H1 (cell line): ENCODE measurements at regions not wholly inside any gene's neighbourhood (a gene's known extent, or its start where the extent isn't known, plus 50 kb on each side); places are given as distances from the start of the nearest gene placed in this dataset.

Source experiments
- CTCF ChIA-PET: fragments of 300-600 bp; sonication (Branson Sonifier 250); formaldehyde crosslinking; loops from one replicate; lab custom pipeline; 2021; ENCODE audit not compliant: partially characterized antibody; lab: Charles Lee
- POLR2A ChIA-PET: fragments of 300-600 bp; sonication (Branson Sonifier 250); formaldehyde crosslinking; loops from one replicate; lab custom pipeline; 2021; ENCODE audit warnings: inconsistent platforms; ENCODE audit not compliant: partially characterized antibody; lab: Charles Lee
- DNase-seq, 2 experiments: peaks; one replicate each; pipeline versions ENCODE4 v3.0.0 to v3.0.0-alpha.2; 2010 to 2022; ENCODE audit warnings: low spot score in 2 of 2, low read depth in 1 of 2, mixed read lengths in 1 of 2
- FAIRE-seq: peaks from 2 replicates; lab custom pipeline; 2011; peaks lifted over from hg19 to GRCh38; lab: Jason Lieb, UNC
- H2AFZ ChIP-seq: 2 replicates; pipeline ENCODE4 v1.8.1; 2012; ENCODE audit warnings: low read length, inconsistent platforms
- H2AK5ac ChIP-seq: 2 replicates; pipeline ENCODE4 v1.6.1; 2013; ENCODE audit warnings: low read depth, low read length
- H2BK120ac ChIP-seq: replicated peaks from 2 replicates; pipeline ENCODE3; 2013; ENCODE audit warnings: low read depth, low read length, inconsistent platforms
- H2BK12ac ChIP-seq: 2 replicates; pipeline ENCODE4 v1.6.1; 2013; ENCODE audit warnings: low read depth, low read length
- H2BK15ac ChIP-seq: 2 replicates; pipeline ENCODE4 v1.6.1; 2013; ENCODE audit warnings: low read length
- H2BK20ac ChIP-seq: 2 replicates; pipeline ENCODE4 v1.6.1; 2013; ENCODE audit warnings: low read length
- H2BK5ac ChIP-seq: 2 replicates; pipeline ENCODE4 v1.6.1; 2013; ENCODE audit warnings: low read depth, low read length
- H3K14ac ChIP-seq: 2 replicates; pipeline ENCODE4 v1.6.1; 2013; ENCODE audit warnings: inconsistent platforms; ENCODE audit not compliant: insufficient read length
- H3K18ac ChIP-seq: 2 replicates; pipeline ENCODE4 v1.6.1; 2013; ENCODE audit warnings: low read length; ENCODE audit errors: extremely low read depth
- H3K23ac ChIP-seq: 2 replicates; pipeline ENCODE4 v1.6.1; 2013; ENCODE audit warnings: inconsistent platforms; ENCODE audit not compliant: insufficient read length
- H3K23me2 ChIP-seq: 2 replicates; pipeline ENCODE4 v1.6.1; 2013; ENCODE audit warnings: low read depth, low read length
- H3K27ac ChIP-seq: 2 replicates; pipeline ENCODE4 v1.6.1; 2011; ENCODE audit warnings: low read depth, low read length, inconsistent platforms
- H3K27me3 ChIP-seq, 4 experiments: replicated peaks in 1 of 4; 1 replicate in 1 of 4; 2 replicates in 3 of 4; pipeline versions ENCODE4 v1.6.1 to v1.8.1; 2011 to 2013; ENCODE audit warnings: low read length in 3 of 4, mild to moderate bottlenecking in 3 of 4, inconsistent platforms in 2 of 4, mixed read lengths in 2 of 4, moderate library complexity in 1 of 4; ENCODE audit not compliant: control insufficient read depth in 3 of 4, insufficient read depth in 3 of 4; ENCODE audit errors: extremely low read depth in 1 of 4
- H3K36me3 ChIP-seq, 4 experiments: 2 replicates each; pipeline versions ENCODE4 v1.6.1 to v1.8.1; 2011 to 2013; ENCODE audit warnings: mild to moderate bottlenecking in 4 of 4, low read length in 3 of 4, moderate library complexity in 2 of 4, control low read depth in 1 of 4, inconsistent platforms in 1 of 4; ENCODE audit not compliant: insufficient read depth in 4 of 4, control insufficient read depth in 2 of 4
- H3K4ac ChIP-seq: replicated peaks from 2 replicates; pipeline ENCODE3; 2013; ENCODE audit warnings: low read length, low read depth, mixed read lengths, inconsistent platforms; ENCODE audit not compliant: insufficient read length
- H3K4me1 ChIP-seq, 4 experiments: replicated peaks in 1 of 4; 1 replicate in 1 of 4; 2 replicates in 3 of 4; pipeline versions ENCODE4 v1.6.1 to v1.8.1; 2011 to 2013; ENCODE audit warnings: low read length in 3 of 4, inconsistent platforms in 2 of 4, mixed read lengths in 1 of 4; ENCODE audit not compliant: insufficient read depth in 4 of 4, control insufficient read depth in 3 of 4
- H3K4me2 ChIP-seq, 2 experiments: 2 replicates each; pipeline versions ENCODE4 v1.6.1 to v1.8.1; 2011 to 2013; ENCODE audit warnings: low read depth in 2 of 2, low read length in 2 of 2, control low read depth in 1 of 2, inconsistent platforms in 1 of 2, mild to moderate bottlenecking in 1 of 2; ENCODE audit not compliant: insufficient read depth in 1 of 2
- H3K4me3 ChIP-seq, 4 experiments: fragments of 200-600, 300-600 bp in 1 of 4; sonication (generic), shearing (Covaris generic), sonication (Bioruptor Twin) in 1 of 4; 2 replicates each; pipeline versions ENCODE4 v1.5.1 to v1.8.1; 2011 to 2016; ENCODE audit warnings: low read length in 4 of 4, low read depth in 3 of 4, control low read depth in 2 of 4, inconsistent platforms in 2 of 4, mild to moderate bottlenecking in 2 of 4, mixed read lengths in 1 of 4, moderate library complexity in 1 of 4; ENCODE audit not compliant: insufficient read depth in 2 of 4; ENCODE audit errors: extremely low read depth in 1 of 4
- H3K56ac ChIP-seq: replicated peaks from 2 replicates; pipeline ENCODE3; 2013; ENCODE audit warnings: low read depth, mild to moderate bottlenecking, mixed read lengths, low read length, inconsistent platforms; ENCODE audit not compliant: insufficient read length
- H3K79me1 ChIP-seq: 2 replicates; pipeline ENCODE4 v1.6.1; 2013; ENCODE audit warnings: low read depth, low read length, control low read depth
- H3K79me2 ChIP-seq, 2 experiments: 2 replicates each; pipeline versions ENCODE4 v1.6.1 to v1.8.1; 2012 to 2013; ENCODE audit warnings: low read length in 2 of 2, mild to moderate bottlenecking in 2 of 2, inconsistent platforms in 1 of 2; ENCODE audit not compliant: insufficient read depth in 2 of 2, control insufficient read depth in 1 of 2
- H3K9ac ChIP-seq, 4 experiments: replicated peaks in 1 of 4; 1 replicate in 1 of 4; 2 replicates in 3 of 4; pipeline versions ENCODE4 v1.6.1 to v1.8.1; 2011 to 2013; ENCODE audit warnings: low read depth in 3 of 4, low read length in 3 of 4, control low read depth in 2 of 4, mild to moderate bottlenecking in 2 of 4, moderate library complexity in 2 of 4, inconsistent platforms in 1 of 4; ENCODE audit errors: extremely low read depth in 1 of 4
- H3K9me3 ChIP-seq, 2 experiments: 2 replicates each; pipeline versions ENCODE4 v1.6.1 to v1.8.1; 2012 to 2013; ENCODE audit warnings: mild to moderate bottlenecking in 2 of 2, moderate library complexity in 2 of 2, control low read depth in 1 of 2, inconsistent platforms in 1 of 2, low read depth in 1 of 2, low read length in 1 of 2, mixed read lengths in 1 of 2; ENCODE audit not compliant: insufficient read depth in 2 of 2
- H4K20me1 ChIP-seq, 2 experiments: replicated peaks in 1 of 2; 2 replicates each; pipeline versions ENCODE3 to v1.8.1; 2011 to 2013; ENCODE audit warnings: inconsistent platforms in 2 of 2, low read length in 2 of 2, mild to moderate bottlenecking in 1 of 2; ENCODE audit not compliant: insufficient read depth in 2 of 2, control insufficient read depth in 1 of 2
- H4K5ac ChIP-seq: 2 replicates; pipeline ENCODE4 v1.6.1; 2013; ENCODE audit warnings: low read length, low read depth, mixed read lengths, inconsistent platforms; ENCODE audit not compliant: insufficient read length
- H4K8ac ChIP-seq: 2 replicates; pipeline ENCODE4 v1.8.0; 2013; ENCODE audit warnings: mild to moderate bottlenecking, moderate library complexity, low read length, inconsistent platforms; ENCODE audit not compliant: insufficient read depth; ENCODE audit errors: extremely low read depth
- H4K91ac ChIP-seq: replicated peaks from 2 replicates; pipeline ENCODE3; 2013; ENCODE audit warnings: low read length, mixed read lengths, inconsistent platforms; ENCODE audit not compliant: insufficient read length
- CBX5 ChIP-seq: fragments of 300-800, 300-1000 bp; sonication (generic); IDR thresholded peaks from 2 replicates; pipeline ENCODE4 v1.7.1; 2016; ENCODE audit warnings: antibody characterized with exemption, low read length, low read depth
- CBX8 ChIP-seq: fragments of 300-800, 300-1000 bp; sonication (generic); IDR thresholded peaks from 2 replicates; pipeline ENCODE4 v1.7.1; 2016; ENCODE audit warnings: low read depth, low read length, borderline replicate concordance
- CHD1 ChIP-seq: IDR thresholded peaks from 2 replicates; pipeline ENCODE4 v1.6.1; 2012; ENCODE audit warnings: low read depth, low read length, improper control_type of control experiment
- E2F6 ChIP-seq: IDR thresholded peaks from 2 replicates; pipeline ENCODE4 v1.6.1; 2012; ENCODE audit warnings: inconsistent platforms
- JUN ChIP-seq: IDR thresholded peaks from 2 replicates; pipeline ENCODE4 v1.6.1; 2011; ENCODE audit warnings: low read depth, mild to moderate bottlenecking, improper control_type of control experiment, low read length
- JUND ChIP-seq: IDR thresholded peaks from 2 replicates; pipeline ENCODE4 v1.6.1; 2011; ENCODE audit warnings: mild to moderate bottlenecking, improper control_type of control experiment, low read length
- MAX ChIP-seq: IDR thresholded peaks from 2 replicates; pipeline ENCODE4 v1.6.1; 2012; ENCODE audit warnings: inconsistent platforms
- NRF1 ChIP-seq: IDR thresholded peaks from 2 replicates; pipeline ENCODE4 v1.6.1; 2011; ENCODE audit warnings: mild to moderate bottlenecking, low read depth, low read length, improper control_type of control experiment
- RFX5 ChIP-seq: IDR thresholded peaks from 2 replicates; pipeline ENCODE4 v1.6.1; 2011; ENCODE audit warnings: low read depth, low read length, improper control_type of control experiment, borderline replicate concordance
- SIRT6 ChIP-seq: IDR thresholded peaks from one replicate; pipeline ENCODE4 v1.7.1; 2012; ENCODE audit warnings: low read length, inconsistent platforms
- SP1 ChIP-seq: IDR thresholded peaks from 2 replicates; pipeline ENCODE4 v1.6.1; 2011; ENCODE audit warnings: low read depth, low read length
- SP4 ChIP-seq: IDR thresholded peaks from 2 replicates; pipeline ENCODE4 v1.6.1; 2012; ENCODE audit warnings: low read length, inconsistent platforms
- TBP ChIP-seq: IDR thresholded peaks from 2 replicates; pipeline ENCODE4 v1.6.1; 2011; ENCODE audit warnings: low read depth, low read length, improper control_type of control experiment
- TCF12 ChIP-seq: IDR thresholded peaks from 2 replicates; pipeline ENCODE4 v1.6.1; 2011; ENCODE audit warnings: low read depth, mild to moderate bottlenecking, low read length
- YY1 ChIP-seq: IDR thresholded peaks from 2 replicates; pipeline ENCODE4 v1.6.1; 2011; ENCODE audit warnings: low read depth, mild to moderate bottlenecking, low read length
- WGBS, 2 experiments: shearing (Covaris generic) in 1 of 2; methylation state at CpG; one replicate each; pipeline versions ENCODE4 v1.1.6 to v1.1.7; 2013 to 2015; ENCODE audit warnings: low lambda C conversion rate in 2 of 2, mixed read lengths in 2 of 2, inconsistent platforms in 1 of 2, low coverage in 1 of 2, missing lambda C conversion rate in 1 of 2; ENCODE audit not compliant: insufficient replicate concordance in 2 of 2, insufficient coverage in 1 of 2, insufficient read length in 1 of 2; ENCODE audit errors: extremely low coverage in 1 of 2, missing lambda C conversion rate in 1 of 2; 5-methylcytosine and 5-hydroxymethylcytosine counted together

GRCh38 chr1:82223091-82223490, 422.4 kb downstream of the ADGRL2 start:
- H3K79me2 ChIP-seq: no peaks in the 10 kb centered on the region
- no peak overlapping the region for H3K14ac ChIP-seq
- TF ChIP-seq SP1 (no peak), CHD1 (no peak), NRF1 (no peak), TCF12 (no peak), SIRT6 (no peak), SP4 (no peak), JUND (no peak), E2F6 (no peak), MAX (no peak), JUN (no peak), YY1 (no peak), TBP (no peak), CBX5 (no peak), RFX5 (no peak), CBX8 (no peak)
- H4K8ac ChIP-seq: no peak overlapping the region
- H3K18ac ChIP-seq: no peak overlapping the region
- H4K20me1 ChIP-seq: no peaks in the 10 kb centered on the region
- FAIRE-seq (no peak), DNase-seq (no peak)
- no peak overlapping the region for H3K56ac ChIP-seq
- WGBS, 2 experiments: 85% methylated on average over 1 of the region's 1 CpG; no CpG with 5 or more reads in 1 of the 2 experiments
- H2AK5ac ChIP-seq: no peak overlapping the region
- no peak overlapping the region for H2BK15ac ChIP-seq
- ChIA-PET CTCF (no interaction called here), POLR2A (no interaction called here)
- H2AFZ ChIP-seq: no peak overlapping the region
- H2BK5ac ChIP-seq: no peak overlapping the region
- peaks cover 0 to 3% (median 0%) of the 10 kb centered on the region in 4 experiments; a peak in 1 of 7 replicates for H3K4me1 ChIP-seq
- no peak overlapping the region for H2BK12ac ChIP-seq
- no peaks in the 10 kb centered on the region for H3K23me2 ChIP-seq
- H3K4me2 ChIP-seq: no peak overlapping the region
- no peak overlapping the region for H3K4ac ChIP-seq
- no peak overlapping the region for H4K5ac ChIP-seq
- no peaks in the 10 kb centered on the region for H3K9me3 ChIP-seq
- H3K23ac ChIP-seq: no peak overlapping the region
- H2BK120ac ChIP-seq: no peak overlapping the region
- no peak overlapping the region for H3K4me3 ChIP-seq
- no peaks in the 10 kb centered on the region for H3K27me3 ChIP-seq
- no peaks in the 10 kb centered on the region for H3K79me1 ChIP-seq
- H3K9ac ChIP-seq: no peak overlapping the region
- H2BK20ac ChIP-seq: no peak overlapping the region
- no peak overlapping the region for H3K27ac ChIP-seq
- H3K36me3 ChIP-seq: no peaks in the 10 kb centered on the region
- H4K91ac ChIP-seq: no peak overlapping the region
